GM18508 (cell line): ENCODE measurements at regions not wholly inside any gene's neighbourhood (a gene's known extent, or its start where the extent isn't known, plus 50 kb on each side); places are given as distances from the start of the nearest gene placed in this dataset.

Experiments
- ATAC-seq: cut with Tn5 transposase; IDR thresholded peaks from one replicate; pipeline ENCODE4 v1.9.1; 2021; ENCODE audit warnings: moderate number of reproducible peaks; ENCODE audit not compliant: insufficient read depth, unreplicated experiment

DNA sequence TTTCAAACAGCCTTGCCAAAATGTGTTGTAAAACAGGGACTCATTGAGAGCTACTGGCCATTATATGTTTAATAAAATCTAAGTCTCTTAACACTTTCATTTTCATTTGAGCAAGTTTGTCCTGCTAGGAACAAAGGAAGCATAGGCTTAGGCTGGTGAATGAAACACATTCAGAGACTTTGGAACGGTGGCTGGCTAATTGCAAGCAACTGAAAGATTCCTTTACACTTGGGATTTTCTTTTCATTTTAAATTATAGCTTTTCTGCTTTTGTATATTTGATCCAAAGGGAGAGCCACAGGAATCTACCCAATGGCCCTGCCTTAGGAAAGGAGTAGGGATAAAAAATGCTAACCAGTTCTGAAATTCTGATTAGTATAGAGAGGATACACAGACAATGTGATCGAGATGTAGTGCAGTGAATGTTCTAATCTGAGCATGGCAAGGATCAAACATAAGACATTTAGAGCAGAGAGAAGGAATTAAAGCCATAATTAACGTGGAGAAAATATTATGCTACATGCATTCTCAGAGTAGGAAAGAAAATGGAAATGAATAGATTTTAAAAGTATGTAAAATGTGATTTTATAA, 911.4 kb upstream of the SLC39A10 start:
- ATAC-seq = no peak

GRCh38 chr2:194742706-194743105, 914.3 kb upstream of the SLC39A10 start:
- ATAC-seq = no peak

DNA sequence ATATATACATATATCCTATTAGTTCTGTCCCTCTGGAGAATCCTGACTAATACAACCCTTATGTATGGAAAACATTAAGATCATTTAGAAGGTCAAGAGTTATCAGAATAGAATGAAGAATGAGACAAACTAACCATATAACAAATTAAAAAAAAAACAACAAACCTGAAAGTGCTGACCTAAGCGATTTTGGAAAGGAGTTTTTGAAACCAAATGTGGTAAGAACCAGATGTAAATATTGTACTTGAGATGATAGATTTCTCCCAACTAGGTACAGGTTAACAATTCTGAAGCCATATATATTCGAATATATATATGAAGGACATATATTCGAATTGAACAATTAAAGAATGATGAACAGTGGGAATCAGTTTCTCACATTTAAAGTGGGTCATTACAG, 917.8 kb upstream of the SLC39A10 start:
- ATAC-seq = no peak

DNA sequence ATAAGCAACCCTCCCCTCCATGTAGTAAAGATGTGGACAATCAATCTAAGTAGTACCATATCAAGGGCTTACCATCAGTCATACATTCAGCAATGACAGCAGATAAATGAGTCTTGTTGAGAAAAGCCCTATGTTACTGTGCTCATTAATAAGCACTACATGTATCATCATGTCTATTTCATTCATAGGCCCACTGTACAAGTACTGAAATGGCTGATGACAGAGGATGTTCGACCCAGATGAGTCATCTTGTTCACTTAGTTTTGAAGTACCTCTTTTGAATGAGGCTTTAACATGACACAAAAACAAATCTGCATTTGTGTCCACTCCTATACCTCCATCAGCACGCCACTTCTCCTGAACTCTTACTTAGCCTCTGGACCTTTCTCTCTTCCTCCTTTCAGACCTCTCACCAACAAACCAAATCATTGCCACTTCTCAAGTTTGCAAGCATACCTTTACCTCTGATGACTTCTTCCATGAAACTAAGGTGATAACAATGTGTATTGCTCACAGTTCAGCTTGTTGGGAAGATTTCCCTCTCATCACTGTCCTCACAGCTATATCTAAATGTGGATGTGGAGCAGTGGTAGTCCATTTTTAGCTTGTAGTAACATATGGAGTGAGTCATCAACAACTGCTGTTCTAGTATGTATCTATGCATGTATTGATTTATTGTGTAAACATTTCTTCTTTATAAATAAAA, 921.0 kb upstream of the SLC39A10 start:
- ATAC-seq = no peak

DNA sequence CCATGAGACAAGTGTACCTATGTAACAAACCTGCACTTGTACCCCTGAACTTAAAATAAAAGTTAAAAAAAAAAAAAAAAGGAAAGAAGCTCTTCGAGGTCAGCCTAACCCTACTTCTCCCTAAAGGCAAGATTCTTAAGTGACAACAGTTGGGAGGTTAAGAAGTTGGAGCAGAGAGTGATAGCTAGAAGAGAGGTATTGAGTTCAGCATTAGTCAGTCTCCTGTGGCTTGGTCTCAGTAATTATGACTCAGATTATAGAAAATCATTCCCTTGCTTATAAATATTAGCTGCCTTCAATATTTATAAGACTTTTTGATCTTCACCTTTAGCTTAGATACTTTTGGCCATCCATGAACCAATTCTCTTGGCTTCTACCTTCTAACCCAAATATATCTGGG, 926.8 kb upstream of the SLC39A10 start:
- no peak for ATAC-seq

GRCh38 chr2:194725169-194725568, 931.9 kb upstream of the SLC39A10 start:
- ATAC-seq = no peak

DNA sequence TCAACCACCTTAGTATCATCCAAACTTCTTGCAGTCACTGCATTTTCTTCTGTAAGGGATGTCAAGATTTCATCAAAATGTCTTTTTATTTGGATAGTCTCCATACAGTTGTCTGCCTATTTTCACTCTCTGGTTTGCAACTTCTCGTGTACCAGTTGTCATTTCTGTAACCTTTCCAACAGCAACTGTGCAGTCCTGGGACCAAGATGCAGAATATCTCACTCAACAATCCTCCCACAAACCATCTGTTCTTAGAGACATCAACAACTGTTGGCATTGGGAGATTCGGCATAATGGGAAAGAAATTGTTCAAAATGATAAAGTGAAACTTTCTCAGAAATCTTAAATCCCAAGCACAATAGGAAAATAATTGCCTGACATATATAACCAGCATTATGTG, 933.6 kb upstream of the SLC39A10 start:
- no peak for ATAC-seq

- ATAC-seq = no peak
Observed at GRCh38 chr2:194721227-194721626, 935.8 kb upstream of the SLC39A10 start.

- no peak for ATAC-seq
Observed at GRCh38 chr2:194720462-194720861, 936.6 kb upstream of the SLC39A10 start.

GRCh38 chr2:194718881-194719280, 938.1 kb upstream of the SLC39A10 start:
- no peak for ATAC-seq

DNA sequence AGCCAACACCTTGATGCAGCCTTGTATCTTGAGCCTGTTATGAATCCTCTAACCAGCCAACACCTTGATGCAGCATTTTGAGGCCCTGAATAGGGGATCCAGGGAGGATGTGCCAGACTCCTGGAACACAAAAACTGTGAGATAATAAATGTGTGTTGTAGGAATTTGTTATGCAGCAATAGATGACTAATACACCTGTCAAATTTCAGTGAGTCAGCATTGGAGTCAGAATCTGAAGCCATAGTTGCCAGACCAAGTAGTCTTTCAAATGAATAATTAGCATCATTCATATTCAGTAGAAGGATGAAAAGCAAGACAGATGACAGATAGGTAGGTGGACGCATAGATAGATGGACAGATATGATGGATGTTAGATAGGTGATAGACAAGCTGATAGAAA, 942.5 kb upstream of the SLC39A10 start:
- no peak for ATAC-seq

DNA sequence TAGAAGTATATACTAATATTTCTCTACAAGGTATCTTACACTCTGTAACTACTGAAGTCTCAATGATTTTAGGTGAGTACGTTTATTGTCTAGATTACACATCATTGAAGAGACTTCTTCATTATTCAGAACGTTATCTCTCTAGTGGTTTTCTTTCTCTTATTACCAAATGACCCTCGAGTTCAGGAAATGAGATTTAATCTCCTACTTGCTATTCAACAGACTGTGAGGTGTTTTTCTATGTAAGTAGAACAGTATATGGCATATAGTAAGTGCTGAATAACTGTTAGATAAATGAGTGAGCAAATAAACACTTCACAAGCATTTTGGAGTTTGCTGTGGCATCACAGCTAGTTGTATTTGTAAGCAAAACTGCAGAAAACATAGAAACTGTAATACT, 947.2 kb upstream of the SLC39A10 start:
- ATAC-seq = no peak

DNA sequence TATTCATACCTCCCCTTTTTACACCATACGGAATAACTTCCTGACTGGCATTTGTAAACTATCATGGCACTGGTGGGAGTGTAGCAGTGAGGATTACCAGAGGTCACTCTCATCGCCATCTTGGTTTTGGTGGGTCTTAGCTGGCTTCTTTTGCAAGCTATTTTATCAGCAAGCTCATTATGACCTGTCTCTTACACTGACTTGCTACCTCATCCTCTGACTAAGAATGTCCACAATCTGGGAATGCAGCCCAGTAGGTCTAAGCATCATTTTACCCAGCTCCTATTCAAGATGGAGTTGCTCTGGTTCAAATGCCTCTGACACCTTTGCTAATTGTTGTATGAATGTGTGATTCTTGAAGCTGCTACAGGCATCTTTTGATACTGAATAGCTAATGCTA, 950.8 kb upstream of the SLC39A10 start:
- no peak for ATAC-seq

GRCh38 chr2:194705398-194705797, 951.6 kb upstream of the SLC39A10 start:
- no peak for ATAC-seq

GRCh38 chr2:194700726-194701125, 956.3 kb upstream of the SLC39A10 start:
- no peak for ATAC-seq

- ATAC-seq = no peak
Observed at GRCh38 chr2:194700116-194700515, 956.9 kb upstream of the SLC39A10 start.

DNA sequence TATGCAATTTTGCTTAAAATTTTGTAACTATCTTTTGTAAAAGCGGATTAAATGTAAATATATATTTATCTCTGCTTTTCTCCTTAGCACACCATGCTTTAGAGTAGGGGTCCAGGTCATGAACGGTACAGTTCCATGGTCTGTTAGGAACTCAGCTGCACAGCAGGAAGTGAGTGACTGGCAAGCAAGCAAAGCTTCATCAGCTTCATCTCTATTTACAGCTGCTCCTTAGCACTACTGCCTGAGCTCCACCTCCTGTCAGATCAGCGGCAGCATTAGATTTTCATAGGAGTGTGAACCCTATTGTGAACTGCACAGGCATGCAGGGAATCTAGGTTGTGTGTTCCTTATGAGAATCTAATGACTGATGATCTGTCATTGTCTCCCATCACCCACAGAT, 959.0 kb upstream of the SLC39A10 start:
- ATAC-seq = no peak

DNA sequence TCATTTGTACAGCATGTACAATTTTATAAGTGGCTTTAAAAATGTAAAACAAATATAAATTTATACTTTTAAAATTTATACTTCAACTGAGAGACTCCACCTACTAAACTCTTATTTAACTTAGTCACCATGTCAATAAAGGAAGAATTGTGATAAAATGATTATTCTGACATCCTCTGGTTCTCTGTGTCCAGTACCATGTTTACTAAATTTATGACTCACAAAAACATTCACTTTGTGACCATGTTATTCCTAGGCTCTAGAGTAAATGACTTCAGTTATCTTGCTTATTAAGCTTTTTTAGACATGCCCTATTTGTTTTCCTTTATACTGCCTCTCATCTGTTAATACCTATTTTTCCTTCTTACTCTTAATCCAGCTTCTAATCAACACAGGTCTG, 959.6 kb upstream of the SLC39A10 start:
- no peak for ATAC-seq

GRCh38 chr2:194696690-194697089, 960.3 kb upstream of the SLC39A10 start:
- ATAC-seq = no peak

- ATAC-seq = no peak
Observed at GRCh38 chr2:194686569-194686968, 970.5 kb upstream of the SLC39A10 start.

GRCh38 chr2:194674043-194674442, 983.0 kb upstream of the SLC39A10 start:
- ATAC-seq = no peak

- no peak for ATAC-seq
Observed at GRCh38 chr2:194672994-194673393, 984.0 kb upstream of the SLC39A10 start.
